NCI-H128 (cell line): ENCODE measurements at regions not wholly inside any gene's neighbourhood (a gene's known extent, or its start where the extent isn't known, plus 50 kb on each side); places are given as distances from the start of the nearest gene placed in this dataset.
"Not testable (repeated sequence)": the region's sequence is repeated elsewhere in the genome, so short reads cannot be mapped to it uniquely, and the experiment has no call there.

ENCODE experiments used
- DNase-seq: peaks from one replicate; lab custom pipeline; 2025; ENCODE audit not compliant: unreplicated experiment; lab: John Stamatoyannopoulos, UW

DNA sequence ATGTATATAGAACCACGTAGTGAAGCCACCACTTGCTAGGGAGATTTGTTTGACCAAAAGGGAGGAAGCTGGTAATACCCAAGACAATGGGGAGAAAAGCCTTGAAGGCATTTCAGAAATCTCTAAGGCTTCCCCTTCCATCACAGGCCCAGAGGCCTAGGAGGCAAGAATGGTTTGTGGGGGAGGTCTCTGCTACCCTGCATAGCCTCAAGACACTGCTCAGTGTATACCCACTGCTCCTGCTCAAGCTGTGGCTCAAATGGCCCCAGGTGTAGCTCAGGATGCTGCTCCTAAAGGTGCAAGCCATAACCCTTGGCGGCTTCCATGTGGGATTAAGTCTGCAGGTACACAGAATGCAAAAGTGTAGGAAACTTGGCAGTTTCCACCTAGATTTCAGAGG is 1105.8 kb downstream of the GATA3 start:
- no peak for DNase-seq

- DNase-seq: no peak
Measured at GRCh38 chr10:9163699-9164098, 1109.2 kb downstream of the GATA3 start.

DNA sequence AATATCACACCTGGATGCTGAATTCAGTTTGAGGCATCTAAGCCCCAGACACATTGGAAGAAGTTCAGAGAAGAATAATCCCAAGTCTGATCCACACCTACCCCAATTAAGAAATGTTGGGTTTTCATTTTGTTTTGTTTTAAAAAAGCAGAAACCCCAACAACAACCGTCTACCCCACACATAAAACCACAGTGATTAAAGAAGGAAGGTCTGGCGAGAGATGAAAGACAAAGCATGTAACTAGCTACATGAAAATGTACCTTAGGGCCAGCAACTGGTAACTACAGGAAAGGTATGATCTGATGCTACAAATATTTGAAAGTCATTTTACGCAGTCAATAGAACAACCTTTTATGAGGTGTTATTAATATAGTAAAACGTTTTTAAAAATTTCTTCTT is 1112.3 kb downstream of the GATA3 start:
- no peak for DNase-seq

- no peak for DNase-seq
Measured at GRCh38 chr10:9172276-9172675, 1117.8 kb downstream of the GATA3 start.

GRCh38 chr10:9175200-9175599 is 1120.7 kb downstream of the GATA3 start:
- DNase-seq: no peak

DNA sequence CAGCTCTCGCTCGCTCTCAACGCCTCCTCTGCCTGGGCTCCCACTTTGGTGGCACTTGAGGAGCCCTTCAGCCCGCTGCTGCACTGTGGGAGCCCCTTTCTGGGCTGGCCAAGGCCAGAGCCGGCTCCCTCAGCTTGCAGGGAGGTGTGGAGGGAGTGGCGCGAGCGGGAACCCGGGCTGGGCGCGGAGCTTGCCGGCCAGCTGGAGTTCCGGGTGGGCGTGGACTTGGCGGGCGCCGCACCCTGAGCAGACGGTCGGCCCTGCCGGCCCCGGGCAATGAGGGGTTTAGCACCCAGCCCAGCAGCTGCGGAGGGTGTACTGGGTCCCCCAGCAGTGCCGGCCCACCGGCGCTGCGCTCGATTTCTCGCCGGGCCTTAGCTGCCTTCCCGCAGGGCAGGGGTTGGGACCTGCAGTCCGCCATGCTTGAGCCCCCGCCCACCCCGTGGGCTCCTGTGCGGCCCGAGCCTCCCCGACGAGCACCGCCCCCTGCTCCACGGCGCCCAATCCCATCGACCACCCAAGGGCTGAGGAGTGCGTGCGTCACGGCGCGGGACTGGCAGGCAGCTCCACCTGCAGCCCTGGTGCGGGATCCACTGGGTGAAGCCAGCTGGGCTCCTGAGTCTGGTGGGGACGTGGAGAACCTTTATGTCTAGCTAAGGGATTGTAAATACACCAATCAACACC is 1128.9 kb downstream of the GATA3 start:
- DNase-seq: not testable (repeated sequence)

- no peak for DNase-seq
Measured at GRCh38 chr10:9188022-9188810, 1133.7 kb downstream of the GATA3 start.

- DNase-seq: no peak
Measured at GRCh38 chr10:9189448-9189847, 1135.0 kb downstream of the GATA3 start.

DNA sequence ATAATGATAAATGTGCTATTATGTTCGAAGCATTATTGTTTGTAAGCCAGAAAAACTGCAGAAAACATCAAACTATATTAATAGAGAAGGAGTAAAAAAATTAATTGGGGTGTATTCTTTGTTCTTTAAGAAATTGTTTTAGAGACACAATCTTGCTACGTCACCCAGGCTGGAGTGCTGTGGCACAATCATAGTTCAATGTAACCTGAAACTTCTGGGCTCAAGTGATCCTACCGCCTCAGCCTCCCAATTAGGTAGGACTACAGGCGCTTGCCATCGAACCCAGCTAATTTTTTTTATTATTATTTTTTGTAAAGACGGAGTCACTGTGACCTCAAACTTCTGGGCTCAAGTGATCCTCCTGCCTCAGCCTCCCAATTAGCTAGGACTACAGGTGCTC is 1138.6 kb downstream of the GATA3 start:
- no peak for DNase-seq

- no peak for DNase-seq
Measured at GRCh38 chr10:9195385-9195784, 1140.9 kb downstream of the GATA3 start.

GRCh38 chr10:9198611-9199010 is 1144.1 kb downstream of the GATA3 start:
- no peak for DNase-seq

- DNase-seq: no peak
Measured at GRCh38 chr10:9205558-9205957, 1151.1 kb downstream of the GATA3 start.

- DNase-seq: no peak
Measured at GRCh38 chr10:9209105-9209798, 1154.8 kb downstream of the GATA3 start.

DNA sequence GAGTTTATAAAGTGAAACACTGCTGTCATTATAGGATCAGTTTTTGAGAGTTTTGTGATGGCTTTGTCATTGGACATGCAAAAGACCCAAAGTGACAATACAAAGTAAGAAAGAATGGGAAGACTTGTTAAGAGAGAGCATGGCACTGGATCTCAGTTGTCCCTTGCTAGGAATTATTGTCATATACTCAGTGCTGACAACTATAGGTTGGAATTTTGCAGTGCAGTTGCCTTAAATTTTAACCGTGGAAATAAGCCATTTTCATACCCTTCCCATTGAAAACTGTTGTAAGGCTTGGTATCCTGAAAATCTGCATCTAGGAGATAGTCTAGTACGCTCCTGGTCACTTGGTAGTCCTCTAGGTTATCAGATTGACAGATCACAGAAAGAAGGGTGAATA is 1156.7 kb downstream of the GATA3 start:
- no peak for DNase-seq

DNA sequence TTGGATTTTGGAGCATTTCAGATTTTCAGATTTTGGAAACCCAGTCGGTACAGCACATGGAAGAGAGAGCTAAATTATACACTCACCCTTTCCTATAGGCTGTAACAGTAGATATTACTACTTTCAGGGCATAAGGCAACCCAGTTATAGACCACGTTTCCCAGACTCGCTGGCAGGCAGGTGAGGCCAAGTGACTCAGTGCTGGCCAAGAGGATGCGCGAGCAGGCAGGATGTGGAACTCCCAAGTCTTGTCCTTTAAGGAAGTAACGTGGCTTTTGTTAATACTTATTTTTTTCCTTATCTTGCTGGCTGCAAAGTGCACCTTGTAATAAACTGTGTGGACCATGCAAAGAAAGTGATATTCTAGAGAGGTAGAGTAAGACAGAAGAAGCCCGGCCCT is 1160.1 kb downstream of the GATA3 start:
- DNase-seq: no peak

DNA sequence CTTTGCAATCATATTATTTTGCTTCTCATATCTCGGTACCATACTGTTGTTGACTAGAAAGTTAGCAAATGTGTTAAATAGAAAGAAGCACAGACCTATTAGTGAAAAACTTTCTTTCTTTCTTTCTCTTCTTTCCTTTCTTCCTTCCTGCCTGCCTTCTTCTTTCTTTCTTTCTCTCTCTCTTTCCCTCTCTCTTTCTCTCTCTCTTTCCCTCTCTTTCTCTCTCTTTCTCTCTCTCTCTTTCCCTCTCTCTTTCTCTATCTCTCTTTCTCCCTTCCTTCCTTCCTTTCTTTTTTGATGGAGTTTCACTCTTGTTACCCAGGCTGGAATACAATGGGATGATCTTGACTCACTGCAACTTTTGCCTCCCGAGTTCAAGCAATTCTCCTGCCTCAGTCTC is 1160.6 kb downstream of the GATA3 start:
- DNase-seq: no peak

DNA sequence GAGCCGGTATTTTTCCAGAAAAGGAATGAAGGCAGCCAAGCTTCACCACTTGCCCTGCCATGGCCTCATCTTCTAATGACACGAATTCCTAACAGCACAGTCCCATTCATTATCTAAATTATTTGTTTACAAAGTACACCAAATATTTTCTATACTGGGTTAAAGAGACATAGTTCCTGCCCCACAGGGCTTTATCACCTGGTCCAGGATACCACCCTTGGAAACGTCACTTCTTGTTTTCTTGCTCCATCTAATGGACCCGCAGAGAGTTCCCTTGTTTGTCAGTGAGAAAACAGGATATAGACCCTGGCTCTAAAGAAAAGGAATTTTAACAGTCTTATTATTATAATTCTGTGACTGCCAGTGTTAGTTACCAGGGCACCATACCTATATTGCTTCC is 1165.4 kb downstream of the GATA3 start:
- DNase-seq: no peak

- no peak for DNase-seq
Measured at GRCh38 chr10:9222917-9223316, 1168.4 kb downstream of the GATA3 start.

DNA sequence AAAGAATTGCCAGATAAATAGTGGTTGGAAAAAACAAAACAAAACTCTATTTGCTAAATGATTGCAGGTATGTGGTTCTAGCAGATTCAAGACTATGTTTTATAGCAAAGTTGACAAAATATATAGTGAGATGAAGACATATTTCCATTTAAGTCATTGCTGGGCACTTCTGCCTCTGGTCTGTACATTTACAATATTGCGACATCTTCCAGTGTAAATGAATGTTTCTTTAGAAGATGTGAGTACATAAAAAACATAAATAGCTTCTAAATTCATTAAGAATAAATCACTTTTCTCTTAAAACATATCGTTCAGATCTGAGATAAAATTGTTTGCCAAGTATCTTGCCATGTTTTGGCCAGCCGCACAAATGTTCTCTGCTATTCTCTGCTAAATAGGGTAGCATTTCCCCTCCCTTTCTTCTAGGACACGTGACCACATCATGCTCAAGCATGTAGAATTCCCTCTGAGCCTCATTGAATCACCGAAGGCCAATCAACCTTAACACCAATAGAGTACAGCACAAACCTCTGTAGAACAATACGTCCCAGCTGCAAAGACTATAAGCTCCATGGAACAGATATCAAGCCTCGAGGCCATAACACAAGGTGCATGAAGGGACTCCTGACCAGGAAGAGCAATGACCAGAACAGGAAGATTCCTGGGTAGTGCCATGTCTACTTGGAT is 1173.3 kb downstream of the GATA3 start:
- no peak for DNase-seq

DNA sequence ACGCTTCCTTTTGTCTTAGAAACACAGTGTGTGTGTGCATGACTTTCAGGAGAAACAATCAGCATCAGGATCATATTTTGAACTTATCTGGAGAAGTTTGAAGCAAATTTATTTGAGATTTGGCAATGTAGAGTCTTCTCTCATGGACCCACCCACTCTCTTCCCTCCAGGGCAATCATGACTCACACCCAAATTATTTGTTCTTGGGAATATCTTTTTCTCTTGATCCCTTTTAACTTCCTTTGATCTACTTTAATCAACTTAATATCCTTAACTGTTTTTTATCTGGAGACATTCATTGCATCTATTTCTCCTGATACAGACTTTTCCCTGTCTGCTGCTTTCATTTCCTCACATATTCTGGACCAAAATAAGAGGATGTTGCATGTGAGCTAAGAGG is 1174.3 kb downstream of the GATA3 start:
- no peak for DNase-seq

- no peak for DNase-seq
Measured at GRCh38 chr10:9229702-9230244, 1175.3 kb downstream of the GATA3 start.
